ENCODE measurements at regions not wholly inside any gene's neighbourhood (a gene's known extent, or its start where the extent isn't known, plus 50 kb on each side); places are given as distances from the start of the nearest gene placed in this dataset.

DNA sequence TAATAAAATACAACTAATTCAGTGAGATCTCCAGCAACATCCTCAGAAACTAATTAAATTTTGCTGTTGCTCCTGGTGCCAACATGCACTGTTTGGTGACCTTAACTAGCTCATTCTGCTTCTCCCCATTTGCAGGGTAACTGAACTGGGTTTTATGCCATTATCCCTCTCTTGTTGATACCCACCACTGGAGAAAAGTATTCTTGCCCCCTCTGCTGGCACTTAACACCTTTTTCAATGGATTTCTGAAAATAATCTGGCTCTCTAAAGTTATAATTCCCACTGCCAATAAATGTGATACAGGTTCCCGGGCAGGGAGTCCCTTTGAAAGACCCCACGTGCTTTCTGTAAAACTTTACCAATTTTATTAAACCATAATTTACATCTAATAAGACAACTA, 394.3 kb downstream of the OSTF1 start:
- Mint-ChIP-seq H3K27ac (no peak overlapping the region), H3K4me3 (no peak overlapping the region), H3K4me1 (no peaks in the 10 kb centered on the region), H3K27me3 (no peaks in the 10 kb centered on the region), H3K9me3 (ENCODE audit: insufficient read depth) (no peaks in the 10 kb centered on the region)
- no peak overlapping the region for H2AFZ ChIP-seq (ENCODE audit: insufficient read depth, low read depth, low read length, poor library complexity, severe bottlenecking)
- TF ChIP-seq, protein P1, sequence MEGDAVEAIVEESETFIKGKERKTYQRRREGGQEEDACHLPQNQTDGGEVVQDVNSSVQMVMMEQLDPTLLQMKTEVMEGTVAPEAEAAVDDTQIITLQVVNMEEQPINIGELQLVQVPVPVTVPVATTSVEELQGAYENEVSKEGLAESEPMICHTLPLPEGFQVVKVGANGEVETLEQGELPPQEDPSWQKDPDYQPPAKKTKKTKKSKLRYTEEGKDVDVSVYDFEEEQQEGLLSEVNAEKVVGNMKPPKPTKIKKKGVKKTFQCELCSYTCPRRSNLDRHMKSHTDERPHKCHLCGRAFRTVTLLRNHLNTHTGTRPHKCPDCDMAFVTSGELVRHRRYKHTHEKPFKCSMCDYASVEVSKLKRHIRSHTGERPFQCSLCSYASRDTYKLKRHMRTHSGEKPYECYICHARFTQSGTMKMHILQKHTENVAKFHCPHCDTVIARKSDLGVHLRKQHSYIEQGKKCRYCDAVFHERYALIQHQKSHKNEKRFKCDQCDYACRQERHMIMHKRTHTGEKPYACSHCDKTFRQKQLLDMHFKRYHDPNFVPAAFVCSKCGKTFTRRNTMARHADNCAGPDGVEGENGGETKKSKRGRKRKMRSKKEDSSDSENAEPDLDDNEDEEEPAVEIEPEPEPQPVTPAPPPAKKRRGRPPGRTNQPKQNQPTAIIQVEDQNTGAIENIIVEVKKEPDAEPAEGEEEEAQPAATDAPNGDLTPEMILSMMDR (IDR thresholded peaks at IDR 0.05): no peak
- TF ChIP-seq EZH2 (IDR thresholded peaks at IDR 0.05; ENCODE audit: borderline replicate concordance, insufficient read depth, low read depth, low read length, poor library complexity, severe bottlenecking): no peak
- no peak overlapping the region for H3K4me3 ChIP-seq (ENCODE audit: control extremely low read depth in 1 of 5, extremely low read depth in 1 of 5, insufficient read depth in 1 of 5, low read depth in 2 of 5, low read length in 4 of 5)
- no peak for DNase-seq
- no peak for ATAC-seq (ENCODE audit: low read depth)
- H3K27ac ChIP-seq (ENCODE audit: low read length in 2 of 2): no peak overlapping the region
- no peaks in the 10 kb centered on the region for H3K27me3 ChIP-seq (replicated peaks in 1 of 4; ENCODE audit: control extremely low read depth in 1 of 4, control insufficient read depth in 3 of 4, insufficient read depth in 4 of 4, low read length in 3 of 4)
- no peaks in the 10 kb centered on the region for H3K79me2 ChIP-seq (ENCODE audit: control insufficient read depth, insufficient read depth, low read length)
- POLR2A ChIA-PET: no interaction called here
- no peaks in the 10 kb centered on the region for H3K4me1 ChIP-seq (ENCODE audit: control insufficient read depth in 2 of 2, insufficient read depth in 2 of 2, low read length in 2 of 2)
- H3K9me3 ChIP-seq (ENCODE audit: control extremely low read depth in 1 of 3, control insufficient read depth in 2 of 3, insufficient read depth in 1 of 3, low read length in 2 of 3): no peaks in the 10 kb centered on the region
- no peak overlapping the region for H3K4me2 ChIP-seq (replicated peaks; ENCODE audit: low read depth, low read length, poor library complexity, severe bottlenecking)
- intact Hi-C loops (cut with micrococcal nuclease): no loop called here
- H3K9ac ChIP-seq (ENCODE audit: low read length): no peak overlapping the region
- H3K36me3 ChIP-seq (replicated peaks in 1 of 2; ENCODE audit: control extremely low read depth in 1 of 2, control insufficient read depth in 1 of 2, extremely low read depth in 1 of 2, insufficient read depth in 2 of 2, low read length in 1 of 2): no peaks in the 10 kb centered on the region
- H4K20me1 ChIP-seq (ENCODE audit: control insufficient read depth, insufficient read depth, low read length, poor library complexity, severe bottlenecking): no peaks in the 10 kb centered on the region
- CTCF ChIA-PET: no interaction called here
- WGBS (ENCODE audit: insufficient coverage): no CpG with 5 or more reads among the region's 2 CpGs

DNA sequence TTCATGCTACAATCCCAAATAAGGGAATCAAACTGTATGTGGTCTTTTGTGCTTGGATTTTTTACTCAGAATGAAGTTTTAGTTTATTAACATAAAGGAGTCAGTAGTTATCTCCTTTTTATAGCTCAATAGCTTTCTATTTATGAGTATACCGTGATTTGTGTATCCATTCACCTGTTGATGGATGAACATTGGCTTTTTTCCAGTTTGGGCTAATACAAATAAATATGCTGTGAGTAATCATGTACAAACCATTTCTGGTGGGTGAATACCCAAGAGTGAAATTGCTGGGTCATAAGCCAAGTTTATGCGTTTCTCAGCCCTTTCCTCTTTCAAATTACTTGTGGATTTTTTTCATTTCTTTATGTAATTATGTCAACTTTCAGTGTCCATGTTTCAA, 395.3 kb downstream of the OSTF1 start:
- DNase-seq (no peak), ATAC-seq (ENCODE audit: low read depth) (no peak)
- Histone ChIP-seq H3K4me3 (ENCODE audit: control extremely low read depth in 1 of 5, extremely low read depth in 1 of 5, insufficient read depth in 1 of 5, low read depth in 2 of 5, low read length in 4 of 5) (no peak overlapping the region), H3K9me3 (ENCODE audit: control extremely low read depth in 1 of 3, control insufficient read depth in 2 of 3, insufficient read depth in 1 of 3, low read length in 2 of 3) (peaks cover 0 to 6% (median 0%) of the 10 kb centered on the region in 3 donors), H3K36me3 (replicated peaks in 1 of 2; ENCODE audit: control extremely low read depth in 1 of 2, control insufficient read depth in 1 of 2, extremely low read depth in 1 of 2, insufficient read depth in 2 of 2, low read length in 1 of 2) (no peaks in the 10 kb centered on the region), H3K79me2 (ENCODE audit: control insufficient read depth, insufficient read depth, low read length) (no peaks in the 10 kb centered on the region), H3K9ac (ENCODE audit: low read length) (no peak overlapping the region), H4K20me1 (ENCODE audit: control insufficient read depth, insufficient read depth, low read length, poor library complexity, severe bottlenecking) (no peaks in the 10 kb centered on the region), H2AFZ (ENCODE audit: insufficient read depth, low read depth, low read length, poor library complexity, severe bottlenecking) (no peak overlapping the region), H3K27me3 (replicated peaks in 1 of 4; ENCODE audit: control extremely low read depth in 1 of 4, control insufficient read depth in 3 of 4, insufficient read depth in 4 of 4, low read length in 3 of 4) (no peaks in the 10 kb centered on the region), H3K4me1 (ENCODE audit: control insufficient read depth in 2 of 2, insufficient read depth in 2 of 2, low read length in 2 of 2) (no peaks in the 10 kb centered on the region), H3K4me2 (replicated peaks; ENCODE audit: low read depth, low read length, poor library complexity, severe bottlenecking) (no peak overlapping the region), H3K27ac (ENCODE audit: low read length in 2 of 2) (no peak overlapping the region)
- ChIA-PET CTCF (no interaction called here), POLR2A (no interaction called here)
- intact Hi-C loops (cut with micrococcal nuclease): no loop called here
- TF ChIP-seq, protein P1 (IDR thresholded peaks at IDR 0.05): no peak
- no peak for TF ChIP-seq EZH2 (IDR thresholded peaks at IDR 0.05; ENCODE audit: borderline replicate concordance, insufficient read depth, low read depth, low read length, poor library complexity, severe bottlenecking)
- no peaks in the 10 kb centered on the region for H3K4me1 Mint-ChIP-seq
- no peak overlapping the region for H3K27ac Mint-ChIP-seq
- WGBS (ENCODE audit: insufficient coverage): no CpG with 5 or more reads among the region's 2 CpGs
- no peaks in the 10 kb centered on the region for H3K27me3 Mint-ChIP-seq
- no peaks in the 10 kb centered on the region for H3K9me3 Mint-ChIP-seq (ENCODE audit: insufficient read depth)
- no peak overlapping the region for H3K4me3 Mint-ChIP-seq

All from B cell (primary cell).